ENCODE measurements at regions not wholly inside any gene's neighbourhood (a gene's known extent, or its start where the extent isn't known, plus 50 kb on each side); places are given as distances from the start of the nearest gene placed in this dataset.

- no peak for TF ChIP-seq ZNF565 (CRISPR knock-in tag; conservative IDR thresholded peaks at IDR 0.05; ENCODE audit: low read depth)
- no peak for TF ChIP-seq ZFP3 (CRISPR knock-in tag; IDR thresholded peaks at IDR 0.05)
- ATAC-seq: no peak
These were observed 54.2 kb upstream of the MCTP2 start for GRCh38 chr15:94177112-94177511.

GRCh38 chr15:94175420-94175819 is 55.9 kb upstream of the MCTP2 start:
- TF ChIP-seq ZFP3 (CRISPR knock-in tag; IDR thresholded peaks at IDR 0.05) (no peak), ARNTL (CRISPR knock-in tag; IDR thresholded peaks at IDR 0.05; ENCODE audit: borderline replicate concordance, low read depth) (no peak), GLIS3 (CRISPR knock-in tag; IDR thresholded peaks at IDR 0.05) (no peak), TCF4 (CRISPR knock-in tag; IDR thresholded peaks at IDR 0.05; ENCODE audit: borderline replicate concordance) (no peak), CSDC2 (CRISPR knock-in tag; IDR thresholded peaks at IDR 0.05) (no peak), ZFP30 (CRISPR knock-in tag; IDR thresholded peaks at IDR 0.05) (no peak), SNAI2 (CRISPR knock-in tag; IDR thresholded peaks at IDR 0.05) (no peak), ZNF8 (CRISPR knock-in tag; IDR thresholded peaks at IDR 0.05) (no peak), ZC3H10 (CRISPR knock-in tag; IDR thresholded peaks at IDR 0.05) (no peak), ZNF565 (CRISPR knock-in tag; conservative IDR thresholded peaks at IDR 0.05; ENCODE audit: low read depth) (no peak), RARB (CRISPR knock-in tag; IDR thresholded peaks at IDR 0.05) (no peak), ESRRG (CRISPR knock-in tag; IDR thresholded peaks at IDR 0.05) (no peak), CSRNP3 (CRISPR knock-in tag; IDR thresholded peaks at IDR 0.05) (no peak), PPARA (CRISPR knock-in tag; IDR thresholded peaks at IDR 0.05; ENCODE audit: borderline replicate concordance) (no peak)
- no peak for ATAC-seq

GRCh38 chr15:94174399-94174802 is 57.0 kb upstream of the MCTP2 start:
- no peak for ATAC-seq
- no peak for TF ChIP-seq ZFP30 (CRISPR knock-in tag; IDR thresholded peaks at IDR 0.05)
- no peak for TF ChIP-seq CSRNP3 (CRISPR knock-in tag; IDR thresholded peaks at IDR 0.05)
- no peak for TF ChIP-seq POU6F1 (CRISPR knock-in tag; IDR thresholded peaks at IDR 0.05; ENCODE audit: borderline replicate concordance, low read depth)
- no peak for TF ChIP-seq OSR1 (CRISPR knock-in tag; IDR thresholded peaks at IDR 0.05)
- TF ChIP-seq CREB5 (CRISPR knock-in tag; IDR thresholded peaks at IDR 0.05; ENCODE audit: low read depth): no peak
- no peak for TF ChIP-seq ZC3H10 (CRISPR knock-in tag; IDR thresholded peaks at IDR 0.05)
- no peak for TF ChIP-seq TSHZ2 (CRISPR knock-in tag; IDR thresholded peaks at IDR 0.05)
- TF ChIP-seq ZNF70 (CRISPR knock-in tag; IDR thresholded peaks at IDR 0.05): no peak
- TF ChIP-seq PATZ1 (CRISPR knock-in tag; IDR thresholded peaks at IDR 0.05; ENCODE audit: borderline replicate concordance): no peak
- TF ChIP-seq ZNF565 (CRISPR knock-in tag; conservative IDR thresholded peaks at IDR 0.05; ENCODE audit: low read depth): no peak
- TF ChIP-seq TOX (CRISPR knock-in tag; IDR thresholded peaks at IDR 0.05; ENCODE audit: borderline replicate concordance): no peak
- TF ChIP-seq CSDC2 (CRISPR knock-in tag; IDR thresholded peaks at IDR 0.05): no peak
- no peak for TF ChIP-seq ISL1 (CRISPR knock-in tag; IDR thresholded peaks at IDR 0.05)
- no peak for TF ChIP-seq SNAI2 (CRISPR knock-in tag; IDR thresholded peaks at IDR 0.05)
- TF ChIP-seq TCF4 (CRISPR knock-in tag; IDR thresholded peaks at IDR 0.05; ENCODE audit: borderline replicate concordance): no peak
- no peak for TF ChIP-seq ESRRG (CRISPR knock-in tag; IDR thresholded peaks at IDR 0.05)
